Muscle of arm (tissue), 1 donor: ENCODE measurements at regions not wholly inside any gene's neighbourhood (a gene's known extent, or its start where the extent isn't known, plus 50 kb on each side); places are given as distances from the start of the nearest gene placed in this dataset.

Source experiments
- DNase-seq: peaks from one replicate; pipeline ENCODE4 v3.0.0-alpha.2; 2013

DNA sequence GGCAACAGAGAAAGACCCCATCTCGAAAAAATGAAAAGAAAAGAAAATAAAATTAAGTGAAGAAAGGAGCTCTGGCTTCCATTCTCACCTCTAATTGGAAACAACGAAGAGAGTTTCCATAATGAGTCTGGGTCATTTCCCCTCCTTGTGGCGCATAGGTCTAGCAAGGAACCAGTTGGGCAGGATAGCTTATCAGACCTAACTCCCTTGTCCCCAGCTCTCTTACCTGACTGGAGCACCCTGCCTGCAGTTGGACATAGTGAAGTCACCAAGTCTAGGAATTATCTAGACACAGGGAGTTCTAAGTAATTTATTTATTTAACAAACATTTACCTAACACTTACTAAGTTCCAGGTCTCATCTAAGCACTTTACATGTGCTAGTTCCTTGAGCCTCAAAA is 63.0 kb upstream of the RAB4A start:
- DNase-seq, result no peak

DNA sequence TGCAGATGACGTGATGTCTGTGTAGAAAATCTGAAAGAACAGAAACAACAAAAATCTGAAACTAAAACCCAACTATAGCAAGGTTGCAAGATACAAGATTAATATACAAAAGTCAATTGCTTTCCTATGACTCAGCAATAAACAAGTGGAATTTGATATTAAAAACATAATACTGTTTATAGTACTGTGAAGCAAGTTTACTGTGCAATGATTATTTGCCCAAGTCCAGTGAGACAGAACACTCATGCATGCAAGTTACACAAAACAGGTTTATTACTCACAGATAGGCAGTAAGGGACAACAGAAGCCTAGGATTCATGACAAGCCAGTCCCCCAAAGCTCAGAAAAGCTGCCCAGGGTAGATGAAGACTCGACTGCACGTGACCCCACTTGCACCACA is 62.4 kb upstream of the RAB4A start:
- no peak for DNase-seq

DNA sequence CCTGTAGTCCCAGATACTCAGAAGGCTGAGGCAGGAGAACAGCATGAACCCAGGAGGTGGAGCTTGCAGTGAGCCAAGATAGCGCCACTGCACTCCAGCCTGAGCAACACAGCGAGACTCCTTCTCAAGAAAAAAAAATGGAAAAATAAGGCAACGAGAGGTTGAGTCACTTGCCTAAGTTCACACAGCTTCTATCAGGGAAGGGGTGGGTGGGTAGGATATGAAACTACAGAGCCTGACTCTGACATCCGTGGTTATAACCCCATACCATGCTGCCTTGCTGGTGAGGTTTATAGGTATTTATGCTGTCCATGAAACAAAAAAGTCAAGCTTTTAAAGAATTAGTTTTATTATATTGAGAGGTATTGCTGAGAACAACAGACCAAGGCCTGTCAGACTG is 61.5 kb upstream of the RAB4A start:
- DNase-seq, result no peak

DNA sequence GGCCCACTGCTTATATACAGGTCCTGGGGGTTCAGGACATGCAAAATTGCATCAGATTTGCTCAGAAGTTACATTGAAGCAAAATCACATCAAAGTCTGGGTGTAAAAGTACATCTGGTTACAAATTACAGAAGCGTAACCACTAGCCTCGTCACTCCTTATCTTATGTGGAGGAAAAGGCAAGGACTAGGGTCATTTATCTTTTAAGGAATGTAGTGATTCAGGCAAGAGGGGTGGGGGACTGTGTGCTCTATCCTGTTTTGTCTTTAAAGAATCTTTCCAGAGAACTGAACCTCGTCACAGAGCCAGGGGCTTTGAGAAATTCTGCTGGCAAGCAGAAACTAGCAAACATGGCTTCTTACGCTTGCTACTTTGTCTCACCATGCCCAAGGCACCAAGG is 61.1 kb upstream of the RAB4A start:
- DNase-seq, result no peak

DNA sequence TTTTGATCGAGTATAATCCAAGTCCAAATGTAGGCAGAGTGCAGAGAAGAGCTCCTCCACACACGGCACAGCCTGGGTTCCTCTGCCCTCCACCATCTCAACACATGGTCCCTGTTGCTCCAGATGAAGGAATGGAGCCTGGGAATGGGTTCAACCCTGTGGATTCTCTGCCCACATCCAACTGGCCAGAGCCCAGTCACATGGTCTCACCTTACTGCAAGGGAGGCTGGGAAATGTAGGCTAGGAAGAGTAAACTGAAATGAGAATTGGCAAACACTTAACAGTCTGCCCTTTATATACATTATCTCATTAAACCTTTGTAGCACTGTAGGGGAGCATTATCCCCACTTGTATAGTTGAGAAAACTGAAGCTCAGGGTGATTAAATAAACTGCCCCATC is 60.1 kb upstream of the RAB4A start:
- DNase-seq, result no peak

DNA sequence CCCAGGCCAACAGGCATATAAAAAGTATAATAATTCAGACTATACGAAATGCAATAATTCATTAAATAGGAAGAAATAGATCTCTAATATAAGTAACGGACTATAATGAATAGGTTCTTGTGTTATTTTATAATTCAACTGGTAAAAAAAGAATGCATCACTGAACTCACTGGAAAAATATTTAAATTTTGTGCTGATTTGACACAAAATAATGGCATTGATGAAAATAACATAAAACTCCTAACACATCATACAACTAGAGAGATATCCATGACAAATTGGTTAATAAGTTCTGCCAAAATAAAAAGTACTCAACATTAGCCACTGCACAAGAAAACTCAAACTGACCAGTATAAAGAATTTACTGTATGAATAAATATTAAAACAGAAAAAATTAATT is 57.1 kb upstream of the RAB4A start:
- no peak for DNase-seq

DNA sequence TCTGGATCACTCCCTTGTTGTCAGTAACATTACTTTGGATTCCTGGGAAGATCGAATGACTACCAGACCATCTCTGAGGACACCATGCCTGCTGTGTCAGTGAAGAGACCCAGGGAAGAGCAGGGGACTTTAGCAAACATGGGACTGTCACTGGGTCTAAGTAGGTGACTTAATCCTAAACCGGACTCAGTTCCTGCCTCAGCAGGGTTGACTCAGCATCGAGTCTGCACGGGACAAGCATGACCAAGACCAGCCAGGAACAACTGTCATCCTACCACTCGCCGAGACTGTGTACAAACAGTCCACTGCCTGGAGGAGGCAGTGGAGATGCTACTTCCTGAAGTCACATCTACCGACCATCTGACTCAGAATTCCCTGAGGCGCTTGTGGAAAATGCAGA is 53.2 kb upstream of the RAB4A start:
- DNase-seq, result no peak

DNA sequence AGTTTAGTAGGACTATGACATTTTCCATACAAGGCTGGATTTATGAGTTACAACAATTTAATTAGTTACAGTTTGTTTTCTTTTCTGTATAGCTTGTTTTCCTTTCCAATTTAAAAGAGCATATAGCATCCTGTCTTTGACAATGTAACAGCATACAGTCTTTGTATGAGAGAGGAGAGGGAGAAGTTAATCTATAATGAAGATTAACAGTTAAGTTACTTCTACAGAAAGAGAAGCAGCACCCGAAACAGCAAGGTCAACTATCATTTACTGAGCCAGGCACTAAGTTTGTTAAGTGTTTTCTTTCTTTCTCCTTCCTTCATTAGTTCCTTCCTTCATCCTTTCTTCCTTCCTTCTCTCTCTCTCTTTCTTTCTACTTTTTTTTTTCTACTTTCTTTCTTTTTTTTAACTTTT is 52.3 kb upstream of the RAB4A start:
- DNase-seq, result no peak

DNA sequence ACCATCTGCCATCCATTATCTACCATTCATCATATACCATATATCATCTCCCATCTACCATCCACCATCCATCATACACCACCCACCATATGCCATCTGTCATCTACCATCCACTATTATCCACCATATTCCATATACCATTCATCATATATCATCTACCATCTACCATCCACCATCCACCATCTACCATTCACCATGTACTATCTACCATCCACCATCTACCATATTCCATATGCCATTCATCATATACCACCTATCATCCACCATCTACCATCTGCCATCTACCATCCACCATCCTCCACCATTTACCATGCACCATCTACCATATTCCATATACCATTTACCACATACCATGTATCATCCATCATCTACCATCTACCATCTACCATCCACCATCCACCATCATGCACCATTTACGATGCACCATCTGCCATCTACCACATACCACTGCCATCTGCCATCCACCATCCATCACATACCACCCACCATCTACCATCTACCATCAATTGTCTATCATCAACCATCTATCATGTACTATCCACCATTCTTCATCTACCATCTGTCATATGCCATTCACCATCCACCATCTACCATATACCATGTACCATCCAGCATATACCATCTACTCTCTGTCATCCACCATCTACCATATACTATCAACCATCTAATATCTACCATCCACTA is 50.6 kb upstream of the RAB4A start:
- no peak for DNase-seq

DNA sequence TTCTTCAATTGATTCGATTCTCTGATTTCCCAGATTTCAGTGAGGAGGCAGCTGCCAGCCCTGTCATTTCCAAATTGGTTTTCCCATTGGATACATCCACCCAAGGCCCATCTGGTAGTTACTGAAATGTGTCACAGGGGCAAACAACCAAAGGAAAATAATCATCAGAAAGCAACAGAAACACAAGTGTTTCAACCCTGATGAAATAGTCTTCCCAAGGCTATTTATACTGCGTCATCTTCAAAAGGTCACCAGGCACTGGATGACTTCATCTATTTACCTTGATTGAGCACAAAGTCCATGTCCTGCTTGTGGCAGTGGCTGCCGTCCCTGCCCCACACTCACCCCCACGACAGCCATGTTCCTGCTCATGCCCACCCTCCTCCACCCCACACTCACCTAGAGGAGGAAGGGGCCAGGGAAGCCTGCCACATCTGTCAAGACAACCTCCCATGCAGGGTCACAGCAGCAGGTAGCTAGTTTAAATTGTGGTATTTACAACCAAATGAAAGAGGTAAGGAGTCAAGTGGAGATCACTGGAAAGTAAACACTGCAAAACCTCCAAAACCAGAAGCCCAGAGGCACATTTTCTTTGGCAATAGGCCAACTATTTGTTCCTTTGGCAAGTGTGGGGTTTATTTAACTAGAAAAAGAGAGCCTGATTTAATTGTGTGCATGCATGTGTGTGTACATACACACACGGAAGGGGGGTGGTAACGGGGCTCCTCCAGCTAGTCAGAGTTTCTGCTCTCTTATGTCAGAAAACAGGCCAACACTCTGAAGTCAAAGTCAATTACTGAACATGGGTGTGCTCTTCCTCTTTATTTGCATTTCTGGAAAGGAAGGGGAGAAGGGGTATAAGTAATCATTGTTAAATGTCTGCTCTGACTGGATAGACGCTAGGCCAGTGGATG is 49.5 kb upstream of the RAB4A start:
- DNase-seq, result no peak
